Small intestine (tissue), 7 donors: ENCODE measurements at regions not wholly inside any gene's neighbourhood (a gene's known extent, or its start where the extent isn't known, plus 50 kb on each side); places are given as distances from the start of the nearest gene placed in this dataset.

Experiments used
- DNase-seq, 2 donors: peaks; one replicate each; pipeline versions ENCODE4 v3.0.0 to v3.0.0-alpha.2; 2013
- FAIRE-seq: peaks from 2 replicates; lab custom pipeline; 2012; peaks lifted over from hg19 to GRCh38; lab: Jason Lieb, UNC
- H3K27ac ChIP-seq, 3 donors: one replicate each; pipeline ENCODE4 v1.5.1; 2013; ENCODE audit warnings: low read length in 2 of 3, mild to moderate bottlenecking in 2 of 3, control low read depth in 1 of 3, inconsistent platforms in 1 of 3, low read depth in 1 of 3, moderate library complexity in 1 of 3
- H3K27me3 ChIP-seq, 3 donors: one replicate each; pipeline ENCODE4 v1.6.1; 2013; ENCODE audit warnings: low read length in 3 of 3, inconsistent platforms in 1 of 3; ENCODE audit not compliant: control insufficient read depth in 3 of 3, insufficient read depth in 3 of 3
- H3K36me3 ChIP-seq, 3 donors: one replicate each; pipeline ENCODE4 v1.6.1; 2013; ENCODE audit warnings: low read length in 3 of 3, inconsistent platforms in 1 of 3, low read depth in 1 of 3, mild to moderate bottlenecking in 1 of 3, moderate library complexity in 1 of 3; ENCODE audit not compliant: control insufficient read depth in 3 of 3, insufficient read depth in 2 of 3
- H3K4me1 ChIP-seq, 3 donors: one replicate each; pipeline ENCODE4 v1.6.1; 2013; ENCODE audit warnings: low read length in 2 of 3, inconsistent platforms in 1 of 3, low read depth in 1 of 3, mild to moderate bottlenecking in 1 of 3, moderate library complexity in 1 of 3; ENCODE audit not compliant: control insufficient read depth in 3 of 3, insufficient read depth in 2 of 3
- H3K4me3 ChIP-seq, 3 donors: one replicate each; pipeline ENCODE4 v1.5.1; 2013; ENCODE audit warnings: low read length in 3 of 3, control low read depth in 1 of 3, inconsistent platforms in 1 of 3, low read depth in 1 of 3, mild to moderate bottlenecking in 1 of 3, moderate library complexity in 1 of 3
- H3K9me3 ChIP-seq, 2 donors: one replicate each; pipeline ENCODE4 v1.6.1; 2013; ENCODE audit warnings: low read depth in 1 of 2, low read length in 1 of 2; ENCODE audit not compliant: control insufficient read depth in 2 of 2, insufficient read depth in 1 of 2
- WGBS, 3 donors: extraction: QIAGEN DNeasy Blood & Tissue Kit; methylation state at CpG; one replicate each; pipeline ENCODE4 v1.1.7; 2013; 5-methylcytosine and 5-hydroxymethylcytosine counted together
- donor health status: healthy with polysubstance abuse.
- donor health status: control.
- donor health status: control.
- donor health status: Bipolar disorder and iron deficiency.
- donor health status: healthy.

DNA sequence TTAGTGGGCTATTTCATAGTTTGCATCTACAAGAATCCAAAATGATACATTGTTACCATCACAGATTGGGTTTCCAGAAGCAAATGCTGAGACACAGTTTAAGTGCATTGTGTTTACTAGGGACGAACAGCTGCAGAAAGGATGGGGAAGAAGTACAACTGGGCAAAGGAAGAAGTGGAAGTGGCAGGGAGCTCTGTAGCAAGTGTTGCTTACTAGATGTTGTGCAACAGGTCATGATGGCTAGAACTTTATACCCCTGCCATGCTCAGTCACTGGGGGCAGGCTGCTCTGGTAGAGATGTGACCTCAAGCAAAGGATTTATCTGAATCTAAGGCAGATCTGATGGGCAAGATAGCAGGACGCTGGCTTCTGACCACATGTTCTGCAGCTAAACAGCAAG is 76.1 kb upstream of the EMCN start:
- Histone ChIP-seq H3K27me3 (no peaks in the 10 kb centered on the region), H3K9me3 (no peaks in the 10 kb centered on the region), H3K4me1 (no peaks in the 10 kb centered on the region), H3K4me3 (no peak overlapping the region), H3K27ac (no peak overlapping the region), H3K36me3 (no peaks in the 10 kb centered on the region)
- WGBS, 3 donors = 54 to 57% (median 55%) methylated on average over 2 of the region's 2 CpGs
- FAIRE-seq (no peak), DNase-seq (no peak)

GRCh38 chr4:100591161-100591876 is 73.5 kb upstream of the EMCN start:
- DNase-seq (peak in 1 of 2 donors; percentile 2), FAIRE-seq (no peak)
- H3K4me1 ChIP-seq = no peaks in the 10 kb centered on the region
- no peak overlapping the region for H3K4me3 ChIP-seq
- no peak overlapping the region for H3K27ac ChIP-seq
- no peaks in the 10 kb centered on the region for H3K9me3 ChIP-seq
- 41 to 65% (median 52%) methylated on average over 7 of the region's 7 CpGs for WGBS, 3 donors
- H3K27me3 ChIP-seq = no peaks in the 10 kb centered on the region
- H3K36me3 ChIP-seq = no peaks in the 10 kb centered on the region

DNA sequence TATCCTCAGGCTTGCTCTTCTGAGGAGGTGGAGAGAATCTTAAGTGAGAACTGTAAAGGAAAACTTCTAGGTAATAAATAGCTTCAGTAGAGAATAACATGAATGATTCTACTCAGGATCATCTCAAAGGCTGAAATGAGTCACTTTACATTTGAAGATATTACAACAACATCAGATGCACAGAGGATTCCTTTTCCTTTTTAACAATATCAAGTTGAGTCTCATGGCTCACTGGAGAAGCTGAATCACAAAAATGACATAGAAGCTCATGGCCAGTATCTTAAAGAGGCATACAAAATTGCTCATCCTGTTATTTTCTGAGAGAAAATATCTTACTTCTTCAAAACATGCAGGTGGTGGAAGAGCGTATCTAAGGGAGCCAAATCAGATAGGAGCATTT is 72.5 kb upstream of the EMCN start:
- Histone ChIP-seq H3K27ac (no peak overlapping the region), H3K4me1 (no peaks in the 10 kb centered on the region), H3K9me3 (no peaks in the 10 kb centered on the region), H3K4me3 (no peak overlapping the region), H3K27me3 (no peaks in the 10 kb centered on the region), H3K36me3 (no peaks in the 10 kb centered on the region)
- 68 to 92% (median 69%) methylated on average over 1 of the region's 1 CpG for WGBS, 3 donors
- DNase-seq = no peak
- FAIRE-seq = no peak

- 72 to 81% (median 79%) methylated on average over 3 of the region's 3 CpGs for WGBS, 3 donors
- FAIRE-seq (no peak), DNase-seq (no peak)
- no peaks in the 10 kb centered on the region for H3K9me3 ChIP-seq
- H3K27me3 ChIP-seq = no peaks in the 10 kb centered on the region
- H3K27ac ChIP-seq = no peak overlapping the region
- no peaks in the 10 kb centered on the region for H3K36me3 ChIP-seq
- H3K4me1 ChIP-seq = no peaks in the 10 kb centered on the region
- H3K4me3 ChIP-seq = no peak overlapping the region
These were observed 70.3 kb upstream of the EMCN start for GRCh38 chr4:100588076-100588475.

GRCh38 chr4:100582146-100582545 is 64.3 kb upstream of the EMCN start:
- H3K27me3 ChIP-seq = no peaks in the 10 kb centered on the region
- DNase-seq (no peak), FAIRE-seq (no peak)
- H3K36me3 ChIP-seq = no peaks in the 10 kb centered on the region
- H3K9me3 ChIP-seq = no peaks in the 10 kb centered on the region
- no peak overlapping the region for H3K4me3 ChIP-seq
- no peaks in the 10 kb centered on the region for H3K4me1 ChIP-seq
- no peak overlapping the region for H3K27ac ChIP-seq
- 65 to 80% (median 79%) methylated on average over 2 of the region's 2 CpGs for WGBS, 3 donors

DNA sequence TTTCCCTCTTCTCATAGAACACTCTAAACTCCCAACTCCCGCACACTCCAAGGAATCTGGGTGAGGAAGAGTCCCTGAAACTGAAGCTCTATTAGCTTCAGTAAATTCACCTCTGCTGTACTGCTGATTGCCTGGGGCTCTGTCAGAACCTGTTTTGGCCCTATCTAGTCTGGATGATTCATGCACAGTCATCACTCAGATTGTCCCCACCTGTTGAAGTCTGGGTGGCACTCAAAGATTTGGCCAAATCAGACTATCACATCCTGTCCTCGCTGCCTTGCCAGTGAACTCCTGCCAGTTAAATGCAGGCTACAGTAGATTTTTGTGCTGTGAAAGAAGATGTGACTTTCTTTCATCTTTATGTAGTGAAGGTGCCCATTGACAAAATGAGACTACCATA is 63.5 kb upstream of the EMCN start:
- no peaks in the 10 kb centered on the region for H3K36me3 ChIP-seq
- H3K27me3 ChIP-seq = no peaks in the 10 kb centered on the region
- 70 to 77% (median 76%) methylated on average over 2 of the region's 2 CpGs for WGBS, 3 donors
- no peaks in the 10 kb centered on the region for H3K9me3 ChIP-seq
- no peak overlapping the region for H3K27ac ChIP-seq
- FAIRE-seq = no peak
- H3K4me3 ChIP-seq = no peak overlapping the region
- H3K4me1 ChIP-seq = no peaks in the 10 kb centered on the region
- no peak for DNase-seq

DNA sequence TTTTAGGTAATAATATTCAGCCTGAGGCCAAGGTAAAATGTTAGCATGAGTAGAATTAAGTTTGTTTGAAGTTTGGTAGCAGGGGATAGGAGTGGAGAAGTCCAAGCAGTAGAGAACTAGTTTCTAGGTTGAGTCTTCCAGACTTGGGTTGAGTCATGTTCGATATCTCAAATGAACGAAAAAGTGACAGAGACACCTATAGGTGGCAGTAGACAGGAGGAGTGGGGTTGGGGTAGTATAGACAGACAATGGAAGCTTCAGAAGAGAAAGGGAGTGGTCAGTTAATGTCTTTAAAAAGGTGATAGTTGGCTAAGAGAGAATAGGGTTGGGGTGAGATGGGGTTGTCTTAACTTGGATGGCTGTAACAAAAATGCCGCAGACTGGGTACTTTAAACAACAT is 58.7 kb upstream of the EMCN start:
- no peak overlapping the region for H3K4me3 ChIP-seq
- WGBS, 3 donors = 85 to 88% (median 85%) methylated on average over 3 of the region's 3 CpGs
- H3K36me3 ChIP-seq = no peaks in the 10 kb centered on the region
- no peak for FAIRE-seq
- no peak overlapping the region for H3K27ac ChIP-seq
- no peak for DNase-seq
- no peaks in the 10 kb centered on the region for H3K9me3 ChIP-seq
- no peaks in the 10 kb centered on the region for H3K27me3 ChIP-seq
- H3K4me1 ChIP-seq = no peaks in the 10 kb centered on the region

DNA sequence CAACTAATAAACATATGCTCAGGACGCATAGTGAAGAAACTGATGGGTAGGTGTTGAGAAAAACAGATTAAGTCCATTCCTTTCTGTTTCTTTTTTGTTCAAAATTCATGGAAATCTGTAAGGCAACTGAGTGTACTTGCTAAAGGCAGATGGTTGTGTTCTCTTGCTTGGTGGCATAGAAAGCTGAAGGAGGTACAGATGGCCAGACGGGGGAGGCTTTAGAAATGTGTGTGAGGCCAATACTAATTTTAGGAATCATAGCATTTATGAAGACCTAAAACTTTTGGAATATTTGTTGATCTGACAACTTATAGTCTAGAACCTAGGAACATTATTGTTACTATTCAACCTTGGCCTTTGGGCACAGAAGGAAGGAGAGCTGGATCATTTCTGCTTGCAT is 56.8 kb upstream of the EMCN start:
- no peaks in the 10 kb centered on the region for H3K4me1 ChIP-seq
- WGBS, 3 donors = 91 to 93% (median 93%) methylated on average over 2 of the region's 2 CpGs
- H3K9me3 ChIP-seq = no peaks in the 10 kb centered on the region
- no peaks in the 10 kb centered on the region for H3K27me3 ChIP-seq
- no peak for FAIRE-seq
- no peak overlapping the region for H3K4me3 ChIP-seq
- no peaks in the 10 kb centered on the region for H3K36me3 ChIP-seq
- no peak overlapping the region for H3K27ac ChIP-seq
- DNase-seq = no peak

DNA sequence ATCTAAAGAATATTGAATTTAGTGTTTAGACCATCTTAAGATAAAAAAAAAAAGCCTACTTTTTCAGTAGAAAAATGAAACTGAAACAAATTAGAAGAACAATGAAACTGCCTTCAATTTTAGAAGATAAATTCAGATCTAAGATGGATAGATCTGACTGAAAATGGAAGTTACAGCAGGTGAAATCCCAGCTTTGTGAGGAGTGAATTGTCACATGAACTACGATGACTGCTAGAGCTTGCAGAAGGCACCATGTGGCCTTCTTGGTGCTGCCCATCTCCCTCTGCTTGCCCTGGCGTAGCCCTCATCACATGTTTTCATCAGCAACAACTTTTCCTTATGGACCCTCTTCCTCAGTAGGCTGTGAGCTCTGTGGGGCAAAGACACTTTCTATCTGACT is 51.4 kb upstream of the EMCN start:
- no peak for DNase-seq
- WGBS, 3 donors = 39 to 78% (median 53%) methylated on average over 2 of the region's 2 CpGs
- no peaks in the 10 kb centered on the region for H3K4me1 ChIP-seq
- H3K4me3 ChIP-seq = no peak overlapping the region
- H3K9me3 ChIP-seq = no peaks in the 10 kb centered on the region
- H3K27ac ChIP-seq = no peak overlapping the region
- H3K36me3 ChIP-seq = no peaks in the 10 kb centered on the region
- no peaks in the 10 kb centered on the region for H3K27me3 ChIP-seq
- no peak for FAIRE-seq
